ENCODE measurements at regions not wholly inside any gene's neighbourhood (a gene's known extent, or its start where the extent isn't known, plus 50 kb on each side); places are given as distances from the start of the nearest gene placed in this dataset.
"Not testable (repeated sequence)": the region's sequence is repeated elsewhere in the genome, so short reads cannot be mapped to it uniquely, and the experiment has no call there.

- no peak for DNase-seq (ENCODE audit: low read depth in 3 of 3)
Measured at GRCh38 chr7:47190462-47190861, 391.4 kb downstream of the TNS3 start.

GRCh38 chr7:47188653-47189315, 393.1 kb downstream of the TNS3 start:
- no peak for DNase-seq (ENCODE audit: low read depth in 3 of 3)

GRCh38 chr7:47188136-47188535, 393.8 kb downstream of the TNS3 start:
- no peak for DNase-seq (ENCODE audit: low read depth in 3 of 3)

GRCh38 chr7:47186316-47186715, 395.6 kb downstream of the TNS3 start:
- no peak for DNase-seq (ENCODE audit: low read depth in 3 of 3)

- DNase-seq (ENCODE audit: low read depth in 3 of 3): no peak
Measured at GRCh38 chr7:47185839-47186238, 396.1 kb downstream of the TNS3 start.

- no peak for DNase-seq (ENCODE audit: low read depth in 3 of 3)
Measured at GRCh38 chr7:47185170-47185569, 396.7 kb downstream of the TNS3 start.

GRCh38 chr7:47183862-47184590, 397.9 kb downstream of the TNS3 start:
- no peak for DNase-seq (ENCODE audit: low read depth in 3 of 3)

- DNase-seq (ENCODE audit: low read depth in 3 of 3): no peak
Measured at GRCh38 chr7:47181746-47182361, 400.1 kb downstream of the TNS3 start.

GRCh38 chr7:47180516-47180826, 401.4 kb downstream of the TNS3 start:
- no peak for DNase-seq (ENCODE audit: low read depth in 3 of 3)

GRCh38 chr7:47179812-47180515, 401.9 kb downstream of the TNS3 start:
- DNase-seq (ENCODE audit: low read depth in 3 of 3): no peak

- not testable (repeated sequence) for DNase-seq (ENCODE audit: low read depth in 3 of 3)
Measured at GRCh38 chr7:47172602-47173539, 409.0 kb downstream of the TNS3 start.

GRCh38 chr7:47170516-47170915, 411.4 kb downstream of the TNS3 start:
- no peak for DNase-seq (ENCODE audit: low read depth in 3 of 3)

GRCh38 chr7:47154791-47155190, 427.1 kb downstream of the TNS3 start:
- DNase-seq (ENCODE audit: low read depth in 3 of 3): no peak

GRCh38 chr7:47153576-47153975, 428.3 kb downstream of the TNS3 start:
- DNase-seq (ENCODE audit: low read depth in 3 of 3): no peak

- no peak for DNase-seq (ENCODE audit: low read depth in 3 of 3)
Measured at GRCh38 chr7:47153058-47153457, 428.9 kb downstream of the TNS3 start.

GRCh38 chr7:47152307-47152706, 429.6 kb downstream of the TNS3 start:
- DNase-seq (ENCODE audit: low read depth in 3 of 3): no peak

GRCh38 chr7:47150497-47151260, 431.2 kb downstream of the TNS3 start:
- DNase-seq (ENCODE audit: low read depth in 3 of 3): no peak

GRCh38 chr7:47149971-47150370, 431.9 kb downstream of the TNS3 start:
- no peak for DNase-seq (ENCODE audit: low read depth in 3 of 3)

GRCh38 chr7:47149208-47149839, 432.6 kb downstream of the TNS3 start:
- DNase-seq (ENCODE audit: low read depth in 3 of 3): no peak

GRCh38 chr7:47148536-47149207, 433.2 kb downstream of the TNS3 start:
- DNase-seq (ENCODE audit: low read depth in 3 of 3): no peak
